ENCODE measurements at regions not wholly inside any gene's neighbourhood (a gene's known extent, or its start where the extent isn't known, plus 50 kb on each side); places are given as distances from the start of the nearest gene placed in this dataset.

DNA sequence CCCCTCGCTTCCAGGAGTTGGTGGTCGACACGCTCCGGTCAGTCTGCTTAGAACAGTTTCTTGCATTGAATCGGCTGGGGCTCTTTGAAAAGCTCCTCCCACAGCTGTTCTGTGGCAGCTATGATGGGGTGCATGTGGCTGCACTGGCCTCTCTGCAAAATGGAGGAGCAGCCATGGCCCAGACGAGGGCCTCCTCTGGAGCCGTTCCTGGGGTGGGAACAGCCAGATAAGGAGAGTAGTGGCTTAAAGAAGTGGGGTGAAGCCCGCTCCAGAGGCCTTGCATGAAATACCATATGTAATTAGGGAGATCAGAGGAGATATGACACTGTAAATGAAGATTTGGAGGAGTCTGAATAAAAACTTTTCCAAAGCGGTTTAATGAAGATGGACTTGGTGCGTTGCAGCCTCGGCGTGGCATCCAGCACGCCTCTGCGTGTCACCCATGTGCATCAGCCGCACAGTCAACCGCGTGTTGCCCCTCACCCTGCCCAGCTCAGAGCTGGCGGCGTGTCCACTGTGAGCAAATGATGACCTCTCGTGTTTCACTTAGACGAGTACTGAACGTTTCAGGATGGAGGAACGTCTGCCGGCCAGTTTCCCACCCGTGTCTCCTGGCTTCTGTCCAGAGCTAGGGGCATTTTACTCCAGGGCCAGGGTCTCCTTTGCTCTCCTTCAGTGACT is 199.2 kb downstream of the TEX29 start:
- no peak for DNase-seq

DNA sequence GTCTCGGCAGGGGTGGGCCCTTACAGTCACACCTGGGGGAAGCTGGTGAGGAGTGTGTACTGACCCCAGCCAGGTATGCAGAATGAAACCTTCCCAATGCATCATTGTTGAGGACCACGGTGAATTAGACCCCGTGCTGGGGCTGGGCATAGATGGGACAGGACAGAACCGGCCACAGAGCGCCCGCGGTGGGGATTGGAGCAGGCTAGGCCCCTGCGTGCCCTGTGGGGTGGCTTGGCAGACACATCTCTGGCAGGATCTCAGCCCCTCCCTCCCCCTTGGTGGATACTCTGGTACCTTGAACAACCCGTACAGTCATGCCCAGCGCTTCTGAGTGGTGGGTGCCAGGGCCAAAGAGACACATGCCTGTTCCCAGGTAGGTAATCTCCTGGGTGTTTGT is 200.6 kb downstream of the TEX29 start:
- DNase-seq = no peak

DNA sequence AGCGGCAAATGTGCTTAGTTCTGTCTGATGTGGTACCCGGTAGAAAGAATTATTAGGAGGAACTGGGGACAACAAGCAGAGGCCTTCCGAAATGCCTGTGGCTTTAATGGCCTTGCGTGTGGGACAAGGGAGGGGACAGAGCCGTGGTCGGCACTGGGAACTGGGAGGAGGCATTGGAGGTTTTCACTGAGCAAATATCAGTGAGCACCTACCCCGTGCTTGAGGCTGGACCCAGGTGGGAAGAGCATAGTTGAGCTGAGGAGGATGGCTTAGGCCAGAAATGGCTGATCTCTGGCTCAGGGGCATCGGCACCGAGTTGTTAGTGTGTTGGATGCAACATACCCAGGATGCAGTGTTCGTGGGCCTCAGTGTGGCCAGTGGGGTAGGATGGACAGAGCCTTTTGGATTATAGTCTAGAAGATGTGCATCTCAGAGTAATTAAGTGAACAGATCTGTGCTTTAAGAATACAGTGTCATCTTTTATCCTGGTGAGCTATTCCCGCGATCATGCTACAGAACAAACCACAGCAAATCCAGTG is 201.3 kb downstream of the TEX29 start:
- no peak for DNase-seq

DNA sequence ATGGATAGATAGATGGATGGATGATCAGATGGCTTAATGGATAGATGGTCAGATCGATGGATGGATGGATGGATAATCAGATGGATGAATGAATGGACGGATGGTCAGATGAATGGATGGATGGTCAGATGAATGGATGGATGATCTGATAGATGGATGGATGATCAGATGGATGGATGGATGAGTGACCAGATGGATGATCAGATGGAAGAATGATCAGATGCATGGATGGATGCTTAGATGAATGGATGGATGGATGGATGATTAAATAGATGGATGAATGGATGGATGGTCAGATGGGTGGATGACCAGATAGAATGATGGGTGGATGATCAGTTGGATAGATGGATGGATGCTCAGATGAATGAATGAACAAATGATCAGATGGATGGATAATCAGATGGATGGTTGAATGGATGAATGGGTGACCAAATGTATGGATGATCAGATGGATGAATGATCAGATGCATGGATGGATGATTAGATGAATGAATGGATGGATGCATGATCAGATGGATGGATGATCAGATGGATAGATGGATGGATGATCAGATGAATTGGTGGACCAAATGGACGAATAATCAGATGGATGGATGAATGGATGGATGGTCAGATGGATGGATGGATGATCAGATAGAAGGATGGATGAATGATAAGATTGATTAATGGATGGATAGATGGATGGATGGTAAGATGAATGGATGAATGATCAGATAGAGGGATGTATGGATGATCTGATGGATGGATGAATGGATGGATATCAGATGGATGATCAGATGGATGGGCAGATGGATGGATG is 205.1 kb downstream of the TEX29 start:
- no peak for DNase-seq

DNA sequence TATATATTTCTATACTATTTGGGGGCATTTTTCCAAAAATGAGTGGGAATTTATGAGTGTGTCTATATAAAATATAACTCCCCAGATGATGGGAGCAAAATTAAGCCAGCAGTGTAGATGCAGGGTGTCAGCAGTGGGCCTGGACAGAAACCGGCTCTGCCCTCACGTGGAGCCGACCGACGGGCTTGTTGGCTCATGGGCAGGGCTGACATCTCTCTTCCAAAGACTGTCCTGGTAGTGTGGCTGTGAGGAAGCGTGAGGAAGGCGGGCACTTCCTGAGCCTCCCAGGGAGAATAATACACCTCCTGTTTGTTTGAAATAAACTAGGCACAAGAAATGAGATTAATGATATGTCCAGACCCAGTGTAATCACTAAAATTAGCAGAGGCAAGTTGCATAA is 206.5 kb downstream of the TEX29 start:
- DNase-seq = no peak

DNA sequence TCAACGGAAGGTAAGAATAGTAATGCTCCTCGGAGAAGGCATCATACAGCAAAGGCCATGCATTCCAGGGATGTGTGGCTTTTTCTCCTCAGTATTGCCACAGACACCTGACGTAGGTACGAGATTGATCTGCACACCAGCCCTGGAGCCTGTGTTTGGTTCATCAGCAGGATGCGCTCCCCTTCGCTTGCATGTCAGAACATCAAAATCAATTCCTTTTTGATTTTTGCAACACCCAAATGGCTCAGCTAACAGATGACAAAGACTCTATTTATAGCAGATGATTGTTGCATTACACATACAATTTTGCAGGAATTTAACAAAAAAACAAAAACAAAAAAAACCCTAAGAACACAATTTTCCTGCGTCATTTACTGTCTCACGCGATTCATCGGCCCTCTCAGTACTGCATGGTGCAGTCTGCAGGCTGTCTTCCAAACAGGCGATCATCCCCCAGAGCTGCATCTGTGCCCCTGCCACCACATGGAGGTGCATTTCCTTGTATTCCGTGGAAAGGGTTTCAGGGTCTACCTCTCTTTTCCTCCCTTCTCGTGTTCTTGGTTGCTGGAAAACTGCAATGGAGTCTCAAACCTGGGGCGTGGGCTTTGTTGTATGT is 207.3 kb downstream of the TEX29 start:
- DNase-seq = no peak

DNA sequence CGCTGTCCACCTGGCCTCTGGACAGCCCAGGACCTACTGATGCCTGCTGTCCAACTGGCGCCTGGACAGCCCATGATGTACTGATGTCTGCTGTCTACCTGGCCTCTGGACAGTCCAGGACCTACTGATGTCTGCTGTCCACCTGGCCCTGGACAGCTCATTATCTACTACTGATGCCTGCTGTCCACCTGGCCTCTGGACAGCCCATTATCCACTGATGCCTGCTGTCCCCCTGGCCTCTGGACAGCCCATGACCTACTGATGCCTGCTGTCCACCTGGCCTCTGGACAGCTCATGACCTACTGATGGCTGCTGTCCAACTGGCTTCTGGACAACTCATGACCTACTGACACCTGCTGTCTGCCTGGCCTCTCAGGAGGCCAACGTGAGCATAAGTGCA is 208.1 kb downstream of the TEX29 start:
- DNase-seq = no peak

DNA sequence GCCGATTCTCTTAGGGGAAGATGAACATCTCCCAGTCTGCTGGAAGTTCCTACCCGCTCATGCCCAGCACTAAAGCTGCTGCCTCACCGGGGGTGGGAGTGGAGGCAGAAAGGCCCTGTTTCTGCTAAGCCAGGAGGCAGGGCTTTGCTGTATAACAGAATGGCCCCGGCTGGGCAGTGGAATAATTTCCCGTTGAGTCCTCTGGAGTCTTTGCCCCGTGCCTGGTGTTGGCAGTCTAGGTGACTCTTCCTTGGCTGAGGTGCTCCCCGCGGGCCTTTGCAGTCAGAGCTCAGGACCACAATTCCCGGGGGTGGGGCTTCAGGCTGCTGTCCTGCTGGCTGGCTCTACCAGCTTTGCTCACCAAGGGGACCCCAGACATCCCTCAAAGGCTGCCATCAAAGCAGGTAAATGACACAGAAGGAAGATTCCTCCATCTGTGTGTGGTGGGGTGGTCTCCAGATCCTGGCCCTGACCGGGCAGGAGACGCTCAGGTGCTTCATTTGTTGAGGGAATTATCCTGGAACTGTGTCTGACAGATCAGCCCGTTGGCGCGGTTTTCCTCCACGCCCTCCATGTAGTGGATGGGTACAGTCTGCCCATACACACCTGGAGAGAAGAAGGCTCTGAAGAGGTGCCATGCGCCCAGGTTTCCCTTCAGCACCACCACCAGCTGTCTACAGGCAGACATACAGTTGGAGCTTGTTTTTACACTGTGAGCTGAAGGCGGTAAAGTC is 209.9 kb downstream of the TEX29 start:
- no peak for DNase-seq

DNA sequence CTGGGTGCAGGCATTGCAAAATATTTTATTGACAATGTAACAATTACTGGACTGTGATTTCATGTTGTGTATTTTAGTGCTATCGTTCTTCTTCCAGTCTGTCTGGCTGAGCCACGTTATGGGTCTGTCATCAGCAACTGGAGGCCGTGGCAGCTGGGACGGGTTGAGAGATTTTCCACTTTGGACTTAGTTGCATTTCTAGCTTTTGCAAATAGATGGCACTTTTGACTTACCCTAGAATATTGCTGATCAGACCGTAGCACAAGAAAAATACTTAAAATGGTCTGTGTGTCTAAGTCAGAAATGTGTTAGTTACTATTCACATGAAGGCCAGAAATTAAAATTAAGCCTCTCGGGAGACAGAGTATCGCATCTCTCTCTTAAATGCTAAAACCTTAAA is 211.1 kb downstream of the TEX29 start:
- DNase-seq = no peak

DNA sequence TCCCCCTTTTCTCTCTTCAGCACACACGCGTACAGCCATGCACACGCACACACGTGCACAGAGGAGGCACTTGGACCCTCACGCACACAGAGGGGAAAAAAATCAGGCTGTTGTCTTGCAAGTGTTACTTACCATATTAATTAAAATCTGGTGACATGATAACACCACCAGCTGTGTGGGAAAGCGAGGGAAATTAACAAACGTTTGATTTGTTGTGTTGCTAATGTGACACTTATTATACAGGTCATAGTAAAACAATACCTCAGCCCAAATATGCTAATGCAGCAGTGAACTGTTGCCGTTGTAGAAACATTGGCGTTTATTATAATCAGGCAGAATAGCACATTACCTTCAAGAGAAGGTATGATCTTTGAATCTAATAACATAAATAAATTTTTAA is 211.7 kb downstream of the TEX29 start:
- no peak for DNase-seq

DNA sequence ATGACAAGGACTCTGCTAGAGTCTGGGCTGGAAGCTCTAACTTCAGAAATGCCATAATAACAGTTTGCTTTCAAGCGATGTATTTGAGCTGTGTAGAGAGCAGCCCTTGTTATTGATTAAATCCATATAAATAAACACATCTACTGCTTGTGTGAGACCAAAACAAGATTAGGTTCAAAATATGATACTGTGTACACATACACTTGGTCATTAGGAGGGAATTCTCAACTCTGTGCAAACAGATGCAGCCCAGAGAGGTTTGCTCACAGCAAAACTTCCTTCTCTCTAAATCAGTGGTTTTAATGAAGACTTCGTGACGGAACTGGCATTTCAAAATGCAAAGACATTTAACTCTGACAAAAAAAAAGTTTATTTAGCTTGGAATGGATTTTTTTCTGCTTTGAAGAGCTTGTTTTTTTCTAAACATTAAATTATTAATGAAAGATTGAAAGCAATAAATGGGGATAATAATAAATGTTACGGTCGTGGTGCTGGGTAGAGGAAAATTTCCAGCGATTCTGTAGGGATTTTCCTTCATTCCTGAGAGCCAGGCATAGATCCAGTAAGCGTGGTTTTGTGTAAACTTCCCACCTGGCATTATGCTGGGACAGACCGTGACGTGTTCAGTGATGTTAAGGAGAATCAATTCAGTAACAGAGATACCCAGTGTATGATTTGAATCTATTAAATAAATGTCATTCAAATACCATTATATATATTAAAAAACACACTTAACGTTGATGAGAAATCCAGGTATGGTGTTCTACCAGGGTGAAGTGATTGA is 213.7 kb downstream of the TEX29 start:
- DNase-seq = no peak

DNA sequence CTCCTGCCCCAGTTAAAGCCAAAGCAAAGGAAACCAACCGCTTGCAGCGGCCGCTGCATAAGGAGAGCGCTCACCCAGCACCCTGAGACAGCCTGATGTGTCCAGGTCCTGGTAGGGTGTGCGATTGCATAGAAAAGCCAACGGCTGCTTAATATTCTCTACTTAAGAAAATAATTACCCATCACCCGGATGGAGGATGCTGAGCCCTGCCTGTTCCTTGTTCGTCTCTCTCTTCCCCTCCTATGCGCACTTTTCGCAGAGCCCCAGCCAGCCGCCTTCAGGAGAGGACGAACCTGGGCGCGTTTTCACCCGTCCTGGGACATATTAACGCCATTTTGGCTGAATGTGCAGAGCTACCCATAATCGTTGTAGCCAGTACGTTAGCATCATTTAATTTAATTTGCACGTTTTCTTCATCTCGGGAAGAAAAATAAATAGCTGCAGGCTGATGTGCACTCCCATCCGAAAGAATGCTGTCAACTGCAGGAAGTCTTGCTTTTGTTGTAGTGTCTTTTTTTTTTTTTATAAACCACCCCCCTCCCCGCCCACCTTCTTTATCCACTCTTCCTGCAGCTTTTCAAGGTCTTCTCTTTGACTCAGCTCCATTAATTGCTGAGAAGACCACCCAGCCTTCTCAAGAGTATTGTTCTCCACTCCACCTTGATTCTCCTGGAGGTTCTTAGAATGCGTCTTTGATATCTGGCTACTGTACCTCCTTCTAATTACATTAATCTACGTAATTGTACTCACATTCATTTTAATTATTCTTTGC is 214.5 kb downstream of the TEX29 start:
- DNase-seq = no peak

DNA sequence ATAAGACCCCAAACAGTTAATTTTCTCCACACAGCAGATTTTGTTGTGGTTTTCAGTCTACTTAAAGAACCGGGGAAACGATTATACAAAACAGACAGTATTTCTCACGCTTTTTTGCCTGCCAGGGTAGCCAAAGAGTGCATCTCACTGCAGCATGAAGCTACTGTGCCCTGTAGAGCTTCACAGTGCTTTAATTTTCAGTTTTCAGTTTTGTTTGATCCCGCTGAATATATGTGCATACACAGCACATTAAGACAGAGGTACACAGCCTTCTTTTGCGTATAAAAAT is 215.0 kb downstream of the TEX29 start:
- DNase-seq = no peak

DNA sequence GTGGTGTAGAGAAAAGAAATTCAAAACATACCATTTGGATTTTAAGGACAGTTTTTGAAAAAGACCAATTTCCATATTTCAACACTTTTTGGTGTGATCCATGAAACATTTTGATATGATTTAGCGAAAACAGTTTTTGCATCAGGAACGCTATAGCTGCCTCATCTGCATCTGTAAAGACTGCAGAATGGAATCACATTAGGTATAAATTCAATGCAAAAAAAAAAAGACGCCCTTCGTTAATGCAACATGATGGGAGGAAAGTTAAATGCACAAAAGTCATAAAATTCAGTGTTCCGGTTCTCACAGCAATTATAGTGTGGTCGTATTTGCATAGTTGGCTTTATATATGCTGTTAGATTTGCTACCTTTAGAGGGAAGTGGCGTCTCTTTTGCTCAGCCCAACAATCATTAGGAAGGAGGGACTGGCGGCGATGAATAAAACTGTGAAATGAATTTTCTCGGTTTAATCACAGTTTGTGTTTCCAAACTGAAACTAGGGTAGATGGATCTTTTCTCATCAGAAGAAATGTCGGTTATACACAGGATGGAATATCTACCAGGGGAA is 215.7 kb downstream of the TEX29 start:
- DNase-seq = no peak

DNA sequence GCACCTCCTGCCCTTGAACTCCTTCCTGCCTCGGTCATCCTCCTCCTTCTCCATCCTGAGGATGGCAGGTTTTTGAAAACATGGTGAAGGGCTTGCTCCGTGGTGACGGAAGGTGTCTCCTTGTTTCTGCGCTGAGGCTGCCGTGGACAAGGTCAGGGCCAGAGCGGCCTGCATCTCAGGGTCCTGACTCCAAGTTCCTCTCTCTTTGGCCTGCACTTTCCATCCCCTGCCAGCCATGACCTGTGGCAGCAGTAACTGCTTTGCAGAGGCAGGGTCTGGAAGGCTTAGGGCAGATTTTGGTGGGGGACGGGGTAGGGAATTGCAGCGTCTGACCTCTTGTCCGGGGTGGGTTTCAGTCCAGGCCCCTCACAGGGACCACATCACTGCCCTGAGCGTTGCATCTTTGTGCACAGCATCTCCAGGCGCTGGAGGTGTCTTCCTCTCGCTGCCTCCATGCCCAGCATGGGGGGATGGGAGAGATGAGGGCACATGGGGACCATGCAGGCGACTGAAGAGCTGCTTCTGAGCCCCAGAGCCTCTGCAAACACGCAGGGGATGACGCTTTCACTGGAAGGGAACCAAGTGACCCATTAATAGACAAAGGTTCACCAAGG is 216.8 kb downstream of the TEX29 start:
- DNase-seq = no peak

DNA sequence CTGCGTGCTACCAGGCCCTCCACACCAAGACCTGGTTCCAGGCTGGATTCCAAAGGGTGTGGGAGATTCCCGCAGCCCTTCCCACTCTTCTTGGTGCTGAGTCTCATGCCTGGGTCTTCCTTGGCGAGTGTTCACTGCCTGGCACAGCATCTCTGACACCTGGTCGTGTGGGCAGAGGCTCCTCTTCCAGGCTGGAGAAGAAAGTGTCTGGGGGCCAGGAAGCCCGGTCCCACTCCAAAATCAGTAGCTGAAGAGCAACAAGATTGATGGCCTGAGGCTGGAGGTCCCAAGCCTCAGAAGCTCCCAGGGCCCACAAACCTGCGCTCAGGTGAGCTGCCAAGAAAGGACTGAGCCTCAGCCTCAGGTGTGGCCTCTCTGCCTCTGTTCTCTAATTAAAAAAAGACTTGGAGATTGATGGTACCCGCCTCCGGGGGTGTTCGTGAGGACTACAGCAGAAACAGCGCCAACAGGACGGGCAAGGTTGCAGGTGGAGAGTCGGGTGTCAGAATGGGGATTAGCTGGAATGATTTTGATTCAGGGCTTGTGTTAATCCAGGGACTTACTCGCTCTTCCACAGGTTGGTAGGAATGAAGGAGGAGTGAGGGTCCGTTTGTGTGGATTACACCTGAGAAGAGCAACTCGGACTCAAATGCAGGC is 217.5 kb downstream of the TEX29 start:
- no peak for DNase-seq

DNA sequence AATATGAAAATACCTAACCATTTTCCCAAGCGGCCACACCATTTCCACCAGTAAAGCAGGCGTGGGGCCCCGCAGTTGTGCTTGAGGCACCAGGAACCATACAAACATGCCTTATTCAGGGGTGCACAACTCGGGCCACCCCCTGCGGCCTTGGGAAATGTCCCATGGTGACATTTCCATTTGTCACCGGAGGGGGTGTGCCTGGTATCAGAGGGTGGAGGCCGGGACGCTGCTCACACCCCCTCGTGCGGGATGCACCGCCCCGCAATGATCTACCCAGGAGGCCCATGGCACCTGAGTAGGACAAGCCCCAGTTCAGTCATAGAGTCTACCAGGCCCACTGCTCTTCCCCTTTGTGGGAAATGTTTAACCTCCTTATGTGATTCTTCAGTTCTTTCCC is 218.8 kb downstream of the TEX29 start:
- DNase-seq = no peak

DNA sequence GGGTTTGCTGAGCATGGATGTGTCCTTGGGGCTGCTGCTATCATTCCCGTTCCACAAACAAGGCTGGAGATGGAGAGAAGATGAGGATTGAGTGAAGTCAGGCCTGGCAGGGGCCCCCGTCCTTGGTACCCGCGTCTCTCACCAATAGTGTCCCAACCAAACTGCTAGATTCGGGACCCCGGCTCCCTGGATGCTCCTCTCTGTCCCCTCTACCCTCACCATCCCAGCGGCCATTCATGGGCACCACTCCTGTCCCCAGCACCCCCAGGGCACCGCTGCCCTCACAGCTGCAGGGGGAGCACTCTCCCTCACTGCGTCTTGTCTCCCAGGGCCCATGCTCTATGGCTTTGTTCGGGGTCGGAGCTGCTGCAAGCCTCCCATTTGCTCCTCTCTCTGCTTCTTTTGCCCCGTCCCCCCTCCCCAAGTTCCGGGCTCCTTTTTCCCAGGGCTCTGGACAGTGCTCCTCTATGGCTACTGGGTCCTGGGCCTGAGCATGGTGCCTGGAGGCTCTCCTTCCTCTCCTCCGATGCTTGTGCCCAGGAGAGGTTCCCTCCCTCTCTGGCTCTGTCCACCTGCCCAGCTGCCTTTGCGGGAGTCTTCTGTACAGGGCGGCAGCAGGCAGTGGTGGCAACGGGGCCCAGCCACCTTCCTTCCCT is 219.5 kb downstream of the TEX29 start:
- no peak for DNase-seq

DNA sequence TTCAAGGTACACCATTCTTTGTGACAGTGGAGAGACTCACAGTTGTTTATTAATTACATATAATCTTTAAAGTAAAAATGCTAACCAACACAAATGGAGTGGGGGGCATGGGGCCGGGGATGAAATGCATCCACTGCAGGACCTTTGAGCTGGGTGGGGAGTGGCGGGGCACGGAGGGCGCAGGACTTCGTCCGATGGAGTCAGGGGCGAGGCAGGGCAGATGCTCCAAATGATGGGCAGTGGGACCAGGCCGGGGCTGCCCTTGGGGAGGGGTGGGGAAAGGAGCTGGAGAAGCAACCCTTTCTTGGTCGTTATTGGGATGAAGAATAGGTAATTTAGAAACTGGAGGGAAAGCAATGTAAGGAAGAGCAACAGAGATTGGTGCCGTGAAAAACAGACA is 220.0 kb downstream of the TEX29 start:
- no peak for DNase-seq

DNA sequence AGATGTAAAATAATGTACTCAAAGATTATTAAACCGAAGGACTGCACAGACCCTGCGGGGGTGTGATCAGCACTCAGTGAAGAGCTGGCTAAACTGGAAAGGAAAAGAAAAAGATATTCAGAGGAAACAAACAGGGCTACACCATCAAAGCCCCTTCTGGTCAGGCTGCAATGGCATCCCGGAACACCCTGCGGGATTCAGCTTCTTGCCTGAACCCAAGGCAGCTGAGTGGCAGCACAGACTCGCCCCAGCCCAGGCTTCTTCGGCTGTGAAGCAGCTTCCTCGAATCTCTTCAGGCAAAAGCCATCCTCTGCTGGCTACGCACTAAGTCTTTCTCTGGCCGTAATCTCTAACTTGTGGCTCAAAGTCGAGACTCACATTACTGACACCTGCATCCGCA is 220.9 kb downstream of the TEX29 start:
- no peak for DNase-seq
